ENCODE measurements at regions not wholly inside any gene's neighbourhood (a gene's known extent, or its start where the extent isn't known, plus 50 kb on each side); places are given as distances from the start of the nearest gene placed in this dataset.

- H3K27ac ChIP-seq (ENCODE audit: control insufficient read depth, insufficient read depth, low read length) = no peak overlapping the region
- no peak overlapping the region for H3K4me2 ChIP-seq (ENCODE audit: control insufficient read depth, extremely low read depth, insufficient read depth, low read depth, low read length)
- no peak for FAIRE-seq
- no peaks in the 10 kb centered on the region for H3K9me3 ChIP-seq (ENCODE audit: control insufficient read depth, low read depth, low read length)
- H4K20me1 ChIP-seq (ENCODE audit: control insufficient read depth, extremely low read depth, insufficient read depth, low read length) = no peaks in the 10 kb centered on the region
- H3K79me2 ChIP-seq (ENCODE audit: control insufficient read depth, insufficient read depth, low read length) = no peaks in the 10 kb centered on the region
- no peaks in the 10 kb centered on the region for H3K9me1 ChIP-seq (ENCODE audit: control insufficient read depth, extremely low read depth, insufficient read depth, low read length)
- H3K9ac ChIP-seq (ENCODE audit: control insufficient read depth, extremely low read depth, insufficient read depth, low read length) = no peak overlapping the region
- no peak for TF ChIP-seq EZH2 (IDR thresholded peaks at IDR 0.05; ENCODE audit: low read length)
- TF ChIP-seq, protein P1, sequence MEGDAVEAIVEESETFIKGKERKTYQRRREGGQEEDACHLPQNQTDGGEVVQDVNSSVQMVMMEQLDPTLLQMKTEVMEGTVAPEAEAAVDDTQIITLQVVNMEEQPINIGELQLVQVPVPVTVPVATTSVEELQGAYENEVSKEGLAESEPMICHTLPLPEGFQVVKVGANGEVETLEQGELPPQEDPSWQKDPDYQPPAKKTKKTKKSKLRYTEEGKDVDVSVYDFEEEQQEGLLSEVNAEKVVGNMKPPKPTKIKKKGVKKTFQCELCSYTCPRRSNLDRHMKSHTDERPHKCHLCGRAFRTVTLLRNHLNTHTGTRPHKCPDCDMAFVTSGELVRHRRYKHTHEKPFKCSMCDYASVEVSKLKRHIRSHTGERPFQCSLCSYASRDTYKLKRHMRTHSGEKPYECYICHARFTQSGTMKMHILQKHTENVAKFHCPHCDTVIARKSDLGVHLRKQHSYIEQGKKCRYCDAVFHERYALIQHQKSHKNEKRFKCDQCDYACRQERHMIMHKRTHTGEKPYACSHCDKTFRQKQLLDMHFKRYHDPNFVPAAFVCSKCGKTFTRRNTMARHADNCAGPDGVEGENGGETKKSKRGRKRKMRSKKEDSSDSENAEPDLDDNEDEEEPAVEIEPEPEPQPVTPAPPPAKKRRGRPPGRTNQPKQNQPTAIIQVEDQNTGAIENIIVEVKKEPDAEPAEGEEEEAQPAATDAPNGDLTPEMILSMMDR (optimal IDR thresholded peaks at IDR 0.05 in 1 of 3, IDR thresholded peaks at IDR 0.05 in 1 of 3, conservative IDR thresholded peaks at IDR 0.05 in 1 of 3; ENCODE audit: extremely low read depth in 1 of 3, insufficient read depth in 2 of 3, low read length in 3 of 3) = no peak
- no peak overlapping the region for H3K4me3 ChIP-seq (ENCODE audit: control insufficient read depth in 2 of 3, extremely low read depth in 1 of 3, insufficient read depth in 2 of 3, low read depth in 1 of 3, low read length in 3 of 3)
- no peak for DNase-seq (ENCODE audit: low read depth, low spot score)
- no peak overlapping the region for H2AFZ ChIP-seq (ENCODE audit: control insufficient read depth, low read length)
- no peaks in the 10 kb centered on the region for H3K27me3 ChIP-seq (ENCODE audit: control insufficient read depth, extremely low read depth, insufficient read depth, low read length)
- H3K4me1 ChIP-seq (ENCODE audit: control insufficient read depth, extremely low read depth, insufficient read depth, low read length) = no peaks in the 10 kb centered on the region
- dilution Hi-C loops (cut with MboI; ENCODE audit: extremely low pct_ligation_motif_present, low sequenced_read_pairs) = no loop called here
- H3K36me3 ChIP-seq (ENCODE audit: control insufficient read depth in 2 of 2, extremely low read depth in 1 of 2, insufficient read depth in 2 of 2, low read length in 2 of 2) = no peaks in the 10 kb centered on the region
Observed at GRCh38 chr7:36777855-36778254, 53.6 kb upstream of the AOAH start.

DNA sequence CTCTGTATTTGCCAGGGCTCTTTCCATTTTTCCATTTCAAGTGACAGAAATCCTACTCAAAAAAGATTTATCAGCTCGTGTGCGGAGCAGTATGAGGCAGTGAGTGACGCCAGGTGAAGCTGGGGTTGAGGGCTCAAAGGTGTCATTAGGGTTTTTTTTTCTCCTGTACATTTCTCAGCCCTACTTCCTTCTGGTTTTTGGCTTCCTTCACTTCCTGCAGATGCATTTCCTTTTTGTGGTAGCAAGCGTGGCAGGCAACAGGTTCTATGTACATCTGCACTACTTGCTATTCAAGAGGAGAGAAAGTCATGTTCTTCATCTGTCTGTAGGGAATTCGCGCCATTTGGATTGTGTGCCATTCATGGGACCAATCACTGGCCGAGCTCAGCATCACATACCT, 52.8 kb upstream of the AOAH start:
- Histone ChIP-seq H3K9me3 (ENCODE audit: control insufficient read depth, low read depth, low read length) (no peaks in the 10 kb centered on the region), H3K79me2 (ENCODE audit: control insufficient read depth, insufficient read depth, low read length) (no peaks in the 10 kb centered on the region), H3K36me3 (ENCODE audit: control insufficient read depth in 2 of 2, extremely low read depth in 1 of 2, insufficient read depth in 2 of 2, low read length in 2 of 2) (no peaks in the 10 kb centered on the region), H3K4me1 (ENCODE audit: control insufficient read depth, extremely low read depth, insufficient read depth, low read length) (no peaks in the 10 kb centered on the region), H2AFZ (ENCODE audit: control insufficient read depth, low read length) (no peak overlapping the region), H3K9ac (ENCODE audit: control insufficient read depth, extremely low read depth, insufficient read depth, low read length) (no peak overlapping the region), H3K9me1 (ENCODE audit: control insufficient read depth, extremely low read depth, insufficient read depth, low read length) (no peaks in the 10 kb centered on the region), H3K4me2 (ENCODE audit: control insufficient read depth, extremely low read depth, insufficient read depth, low read depth, low read length) (no peak overlapping the region), H3K27ac (ENCODE audit: control insufficient read depth, insufficient read depth, low read length) (no peak overlapping the region), H3K27me3 (ENCODE audit: control insufficient read depth, extremely low read depth, insufficient read depth, low read length) (no peaks in the 10 kb centered on the region), H3K4me3 (ENCODE audit: control insufficient read depth in 2 of 3, extremely low read depth in 1 of 3, insufficient read depth in 2 of 3, low read depth in 1 of 3, low read length in 3 of 3) (no peak overlapping the region), H4K20me1 (ENCODE audit: control insufficient read depth, extremely low read depth, insufficient read depth, low read length) (no peaks in the 10 kb centered on the region)
- DNase-seq (ENCODE audit: low read depth, low spot score) = no peak
- dilution Hi-C loops (cut with MboI; ENCODE audit: extremely low pct_ligation_motif_present, low sequenced_read_pairs) = no loop called here
- TF ChIP-seq, protein P1 (optimal IDR thresholded peaks at IDR 0.05 in 1 of 3, IDR thresholded peaks at IDR 0.05 in 1 of 3, conservative IDR thresholded peaks at IDR 0.05 in 1 of 3; ENCODE audit: extremely low read depth in 1 of 3, insufficient read depth in 2 of 3, low read length in 3 of 3) = no peak
- no peak for TF ChIP-seq EZH2 (IDR thresholded peaks at IDR 0.05; ENCODE audit: low read length)
- no peak for FAIRE-seq
